Keratinocyte (primary cell): ENCODE measurements at regions not wholly inside any gene's neighbourhood (a gene's known extent, or its start where the extent isn't known, plus 50 kb on each side); places are given as distances from the start of the nearest gene placed in this dataset.

ENCODE experiments used
- CTCF ChIP-seq, 3 experiments: IDR thresholded peaks in 1 of 3; conservative IDR thresholded peaks in 1 of 3; optimal IDR thresholded peaks in 1 of 3; 2 replicates in 2 of 3; 3 replicates in 1 of 3; pipeline versions ENCODE3 to v1.5.1; 2011; ENCODE audit warnings: low read length in 3 of 3, mild to moderate bottlenecking in 3 of 3, moderate library complexity in 2 of 3, control low read depth in 1 of 3, inconsistent platforms in 1 of 3; ENCODE audit not compliant: insufficient read depth in 2 of 3; ENCODE audit errors: extremely low read depth in 1 of 3
- EZH2 ChIP-seq: IDR thresholded peaks from one replicate; pipeline ENCODE4 v1.6.1; 2012; ENCODE audit warnings: inconsistent platforms, mild to moderate bottlenecking, low read length, moderate library complexity

DNA sequence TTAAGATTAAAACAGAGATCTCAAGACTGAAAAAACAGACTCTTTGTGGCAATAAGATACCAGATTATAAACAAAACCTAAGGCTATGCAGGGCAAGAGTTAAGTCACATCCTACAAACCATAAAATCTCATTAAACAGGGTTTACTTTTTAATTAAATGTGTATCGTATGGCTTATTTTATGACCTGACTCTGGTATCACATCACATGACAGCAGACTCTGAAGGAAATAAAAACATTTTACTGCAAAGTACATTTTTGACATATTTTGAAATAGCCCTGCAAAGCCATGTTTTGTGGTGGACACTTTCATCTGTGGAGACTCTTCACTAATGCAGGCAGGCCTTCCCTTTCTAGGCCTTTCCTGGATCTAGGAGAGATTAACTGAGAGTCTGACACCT, 327.6 kb upstream of the CLEC14A start:
- TF ChIP-seq EZH2 (no peak), CTCF (optimal IDR thresholded peaks at IDR 0.05 in 1 of 3, IDR thresholded peaks at IDR 0.05 in 1 of 3, conservative IDR thresholded peaks at IDR 0.05 in 1 of 3; ENCODE audit: extremely low read depth in 1 of 3, insufficient read depth in 2 of 3, low read length in 3 of 3) (no peak)
